ENCODE measurements at regions not wholly inside any gene's neighbourhood (a gene's known extent, or its start where the extent isn't known, plus 50 kb on each side); places are given as distances from the start of the nearest gene placed in this dataset.

DNA sequence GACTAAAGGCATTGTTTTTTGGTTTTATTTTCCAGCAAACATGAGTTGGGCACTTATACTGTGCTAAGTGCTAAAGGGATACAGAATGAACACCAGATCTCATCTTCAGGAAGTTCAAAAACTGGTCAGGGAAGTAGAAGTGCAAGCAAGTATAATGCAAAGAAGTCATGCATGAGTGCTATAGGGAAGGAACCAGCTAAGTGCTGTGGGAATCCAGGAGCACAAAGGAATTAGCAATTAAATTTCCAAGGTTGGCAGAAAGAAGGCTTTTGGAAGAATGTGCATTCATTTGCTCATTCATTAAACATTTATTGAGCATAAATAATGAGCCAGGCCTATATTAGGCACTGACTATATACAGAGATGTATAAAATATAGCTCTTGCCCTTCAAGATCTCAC is 143.7 kb upstream of the ARHGAP42 start:
- Mint-ChIP-seq H3K27me3 (no peaks in the 10 kb centered on the region), H3K4me1 (ENCODE audit: unreplicated experiment) (peaks cover 7% of the 10 kb centered on the region), H3K4me3 (no peak overlapping the region), H3K36me3 (no peaks in the 10 kb centered on the region), H3K9me3 (peaks cover 7% of the 10 kb centered on the region), H3K27ac (no peak overlapping the region)
- DNase-seq (ENCODE audit: extremely low spot score, unreplicated experiment) = no peak
- no peak for TF ChIP-seq CTCF (conservative IDR thresholded peaks at IDR 0.05)

GRCh38 chr11:100545556-100545955 is 141.5 kb upstream of the ARHGAP42 start:
- DNase-seq (ENCODE audit: extremely low spot score, unreplicated experiment) = no peak
- Mint-ChIP-seq H3K27ac (no peak overlapping the region), H3K4me1 (ENCODE audit: unreplicated experiment) (peaks cover 7% of the 10 kb centered on the region), H3K36me3 (no peaks in the 10 kb centered on the region), H3K27me3 (no peaks in the 10 kb centered on the region), H3K4me3 (no peak overlapping the region), H3K9me3 (peaks cover 7% of the 10 kb centered on the region)
- no peak for TF ChIP-seq CTCF (conservative IDR thresholded peaks at IDR 0.05)

- DNase-seq (ENCODE audit: extremely low spot score, unreplicated experiment) = no peak
- Mint-ChIP-seq H3K9me3 (peaks cover 7% of the 10 kb centered on the region), H3K4me1 (ENCODE audit: unreplicated experiment) (peaks cover 7% of the 10 kb centered on the region), H3K4me3 (no peak overlapping the region), H3K36me3 (no peaks in the 10 kb centered on the region), H3K27ac (no peak overlapping the region), H3K27me3 (no peaks in the 10 kb centered on the region)
- no peak for TF ChIP-seq CTCF (conservative IDR thresholded peaks at IDR 0.05)
Measured at GRCh38 chr11:100545970-100546369, 141.1 kb upstream of the ARHGAP42 start.

GRCh38 chr11:100546714-100547113 is 140.4 kb upstream of the ARHGAP42 start:
- Mint-ChIP-seq H3K9me3 (peaks cover 7% of the 10 kb centered on the region), H3K27ac (peak overlapping the region; percentile 64), H3K27me3 (no peaks in the 10 kb centered on the region), H3K4me3 (no peak overlapping the region), H3K4me1 (ENCODE audit: unreplicated experiment) (peaks cover 7% of the 10 kb centered on the region), H3K36me3 (no peaks in the 10 kb centered on the region)
- no peak for TF ChIP-seq CTCF (conservative IDR thresholded peaks at IDR 0.05)
- no peak for DNase-seq (ENCODE audit: extremely low spot score, unreplicated experiment)

GRCh38 chr11:100550298-100550697 is 136.8 kb upstream of the ARHGAP42 start:
- no peaks in the 10 kb centered on the region for H3K36me3 Mint-ChIP-seq
- H3K27me3 Mint-ChIP-seq = peaks cover 5% of the 10 kb centered on the region
- H3K4me3 Mint-ChIP-seq = no peak overlapping the region
- no peak for TF ChIP-seq CTCF (conservative IDR thresholded peaks at IDR 0.05)
- DNase-seq (ENCODE audit: extremely low spot score, unreplicated experiment) = no peak
- peaks cover 13% of the 10 kb centered on the region for H3K4me1 Mint-ChIP-seq (ENCODE audit: unreplicated experiment)
- no peak overlapping the region for H3K27ac Mint-ChIP-seq
- H3K9me3 Mint-ChIP-seq = peaks cover 11% of the 10 kb centered on the region
